Fibroblast of gingiva (primary cell): ENCODE measurements at regions not wholly inside any gene's neighbourhood (a gene's known extent, or its start where the extent isn't known, plus 50 kb on each side); places are given as distances from the start of the nearest gene placed in this dataset.
"Not testable (repeated sequence)": the region's sequence is repeated elsewhere in the genome, so short reads cannot be mapped to it uniquely, and the experiment has no call there.

Experiments used
- DNase-seq: peaks from one replicate; pipeline ENCODE4 v3.0.0-alpha.2; 2011; ENCODE audit warnings: low read depth

DNA sequence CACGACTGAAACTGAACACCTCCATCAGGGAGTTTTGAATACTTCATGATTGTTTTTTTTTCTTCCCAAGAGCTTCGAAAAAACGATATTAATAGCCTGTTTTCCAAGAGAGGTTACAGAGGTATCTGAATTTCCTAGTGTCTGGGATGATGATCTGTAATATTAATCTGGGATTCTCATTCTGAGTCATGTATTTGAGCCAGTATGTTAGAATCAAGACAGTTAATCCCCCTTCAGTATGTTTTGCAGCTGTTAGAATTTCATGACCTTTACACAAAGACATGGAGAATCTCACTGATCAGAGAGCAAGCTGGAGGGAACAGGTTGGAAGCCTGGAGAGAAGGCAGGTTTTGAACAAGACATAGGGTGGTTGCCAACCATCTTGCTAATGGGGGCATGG lies 234.5 kb upstream of the GAP43 start:
- DNase-seq: no peak

DNA sequence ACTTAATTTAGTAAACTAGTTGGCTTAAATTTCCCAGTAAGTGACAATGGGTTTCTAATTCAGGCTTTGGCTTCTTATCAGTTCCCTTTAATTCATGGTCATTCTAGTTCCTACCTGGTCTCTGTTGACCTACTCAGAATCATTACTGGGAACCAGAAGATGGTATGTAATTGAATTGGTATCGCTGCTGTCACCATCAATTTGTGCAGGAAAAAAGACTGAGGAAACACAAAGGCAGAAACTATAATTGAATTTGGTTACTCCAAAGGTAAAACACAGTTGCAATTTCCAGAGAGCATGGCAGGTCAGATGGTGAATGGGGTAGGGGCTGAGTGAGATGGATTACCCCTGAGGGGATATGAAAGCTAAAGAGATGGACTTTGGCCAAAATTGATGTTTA lies 226.5 kb upstream of the GAP43 start:
- no peak for DNase-seq

GRCh38 chr3:115397433-115397832 lies 225.9 kb upstream of the GAP43 start:
- DNase-seq: peak; percentile 30

- DNase-seq: no peak
Measured at GRCh38 chr3:115398506-115398905, 224.8 kb upstream of the GAP43 start.

GRCh38 chr3:115399750-115400149 lies 223.6 kb upstream of the GAP43 start:
- DNase-seq: no peak

GRCh38 chr3:115401298-115401697 lies 222.0 kb upstream of the GAP43 start:
- peak; percentile 84 for DNase-seq

DNA sequence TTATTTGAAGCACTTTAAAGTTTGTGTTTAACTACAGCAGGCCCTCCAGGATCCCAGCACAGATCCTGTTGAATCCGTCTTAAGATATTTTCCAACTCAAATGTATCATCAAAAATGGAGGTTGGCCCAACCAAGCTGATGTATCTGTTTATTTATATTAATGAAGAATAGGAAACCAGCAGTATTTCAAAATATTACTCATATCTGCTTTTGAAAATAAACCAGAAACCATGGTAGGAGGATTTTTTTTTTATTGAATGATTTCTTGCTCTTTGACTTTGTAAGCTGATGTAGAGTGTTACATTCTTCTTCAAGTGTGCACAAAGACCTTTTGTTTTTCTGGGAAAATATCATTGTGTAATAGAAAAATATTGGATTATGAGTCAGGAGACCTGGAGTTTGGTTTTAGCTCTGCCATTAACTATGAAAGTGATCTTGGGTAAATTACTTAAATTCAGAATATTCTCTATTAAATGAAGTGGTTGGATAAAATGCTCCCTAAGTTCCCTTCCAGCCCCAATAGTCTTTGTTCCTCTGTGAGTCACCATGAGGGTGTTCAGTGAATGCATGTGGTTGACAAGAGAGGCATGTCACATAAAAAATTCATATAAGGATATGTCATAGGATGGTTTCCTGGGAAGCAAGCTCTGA lies 221.3 kb upstream of the GAP43 start:
- peak; percentile 77 for DNase-seq

GRCh38 chr3:115402651-115403050 lies 220.7 kb upstream of the GAP43 start:
- DNase-seq: no peak

DNA sequence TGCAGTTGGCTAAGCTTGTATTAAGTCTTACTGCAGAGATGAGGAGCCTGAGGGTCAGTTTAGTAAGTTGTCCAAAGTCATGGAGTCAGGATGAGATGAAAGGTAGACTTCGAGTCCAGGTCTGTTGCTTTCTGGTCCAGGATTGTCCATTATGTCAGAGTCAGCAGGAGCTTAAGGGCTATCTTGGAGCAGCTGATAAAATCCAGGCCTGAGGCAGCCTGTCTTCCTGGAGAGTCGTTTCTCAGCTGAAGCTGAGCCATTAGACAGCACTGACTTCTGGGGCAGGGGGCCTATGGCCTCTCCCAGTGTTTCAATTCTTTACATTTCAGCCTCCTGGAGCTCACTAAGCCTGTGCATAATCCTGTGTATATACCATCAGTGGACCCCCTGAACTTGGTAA lies 219.5 kb upstream of the GAP43 start:
- no peak for DNase-seq

- DNase-seq: no peak
Measured at GRCh38 chr3:115409596-115409995, 213.7 kb upstream of the GAP43 start.

- not testable (repeated sequence) for DNase-seq
Measured at GRCh38 chr3:115414610-115415009, 208.7 kb upstream of the GAP43 start.

DNA sequence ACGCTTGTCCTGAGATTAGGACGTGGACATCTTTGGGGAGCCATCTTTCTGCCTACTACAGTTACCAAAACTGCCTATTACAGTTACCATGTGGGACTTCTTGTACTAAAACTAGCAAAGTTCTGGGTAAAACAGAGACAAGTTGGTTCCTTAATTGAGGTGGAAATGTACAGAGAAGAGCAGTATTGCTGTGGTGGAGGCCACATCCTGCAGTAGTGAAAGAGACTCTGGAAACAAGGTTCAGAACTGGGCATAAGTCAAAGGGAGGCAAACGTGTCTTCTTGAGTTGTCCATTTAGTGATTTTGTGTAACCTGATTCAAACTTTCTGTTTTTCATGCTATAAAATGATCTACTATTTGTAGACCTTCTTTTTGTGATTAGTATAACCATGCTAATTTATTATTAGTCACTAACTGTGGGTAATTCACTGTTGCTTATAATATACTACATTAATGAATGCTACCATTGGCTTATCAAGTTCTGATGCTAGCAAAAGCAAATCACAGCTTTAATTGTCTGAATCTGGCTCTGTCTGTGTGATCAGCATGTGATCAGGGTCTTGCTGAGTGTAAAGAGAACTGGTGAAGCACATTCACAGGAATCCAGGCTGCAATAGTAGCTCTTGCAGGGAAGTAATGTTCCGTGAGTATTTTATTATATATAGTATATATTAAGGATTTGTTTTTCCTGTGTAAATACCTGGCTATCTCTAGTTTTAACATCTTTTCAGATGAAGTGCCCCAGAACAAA lies 207.9 kb upstream of the GAP43 start:
- DNase-seq: no peak

- DNase-seq: no peak
Measured at GRCh38 chr3:115418583-115418982, 204.7 kb upstream of the GAP43 start.

DNA sequence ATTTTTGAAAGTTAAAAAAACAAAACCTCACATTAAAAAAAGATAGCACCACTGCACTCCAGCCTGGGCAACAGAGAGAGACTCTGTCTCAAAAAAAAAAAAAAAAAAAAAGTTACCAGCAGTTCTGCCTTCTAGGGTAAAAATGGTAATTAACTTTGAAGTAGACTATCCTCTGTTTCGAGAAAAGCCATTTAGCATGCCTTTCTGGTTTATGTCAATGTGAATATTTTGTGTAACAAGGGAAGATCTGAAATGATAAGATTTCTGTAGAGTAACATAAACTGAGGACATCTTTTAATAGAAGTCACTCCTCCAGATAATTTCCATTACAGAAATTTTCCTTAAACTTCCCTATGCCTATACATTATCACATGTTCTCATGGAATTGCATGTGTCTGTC lies 203.2 kb upstream of the GAP43 start:
- DNase-seq: no peak

DNA sequence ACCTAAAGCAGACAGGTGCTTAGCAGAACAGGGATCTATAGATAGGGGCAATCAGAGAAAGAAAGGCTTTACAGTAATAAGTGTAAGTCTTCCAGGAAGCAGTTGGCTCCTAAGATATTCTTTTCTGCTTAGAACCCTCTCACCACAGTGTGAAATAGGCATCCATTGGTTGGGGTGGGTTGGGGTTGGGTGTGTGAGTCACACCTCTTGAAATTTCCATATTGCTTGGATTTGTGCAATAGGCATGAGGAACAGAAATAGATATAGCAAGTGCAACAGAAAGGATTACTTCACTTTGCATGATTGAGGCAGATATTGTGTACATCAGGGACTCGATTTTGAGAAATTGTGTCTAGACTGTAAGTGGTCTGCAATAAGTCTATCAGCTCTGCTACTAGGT lies 200.1 kb upstream of the GAP43 start:
- DNase-seq: no peak

- DNase-seq: no peak
Measured at GRCh38 chr3:115428841-115429240, 194.5 kb upstream of the GAP43 start.

GRCh38 chr3:115436767-115437301 lies 186.5 kb upstream of the GAP43 start:
- DNase-seq: peak; percentile 95

DNA sequence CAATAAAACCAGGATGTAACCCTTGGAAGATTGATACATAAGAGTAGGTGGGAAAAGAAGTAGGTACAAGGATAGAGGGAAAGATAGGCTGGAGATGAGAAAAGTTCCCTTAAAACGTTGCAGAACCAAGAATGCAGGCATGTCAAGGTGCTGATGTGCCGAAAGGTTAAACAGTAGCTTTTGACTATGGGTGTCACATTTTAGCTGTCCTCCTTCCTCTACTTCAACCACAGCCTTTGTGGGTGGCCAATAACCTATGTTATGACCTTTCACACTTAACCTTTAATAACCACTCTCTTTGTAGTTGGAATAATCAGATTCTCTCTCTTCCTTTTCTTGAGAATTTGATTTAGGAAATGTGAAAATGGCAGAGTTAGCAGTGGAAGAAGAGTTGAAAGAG lies 184.5 kb upstream of the GAP43 start:
- DNase-seq: no peak

DNA sequence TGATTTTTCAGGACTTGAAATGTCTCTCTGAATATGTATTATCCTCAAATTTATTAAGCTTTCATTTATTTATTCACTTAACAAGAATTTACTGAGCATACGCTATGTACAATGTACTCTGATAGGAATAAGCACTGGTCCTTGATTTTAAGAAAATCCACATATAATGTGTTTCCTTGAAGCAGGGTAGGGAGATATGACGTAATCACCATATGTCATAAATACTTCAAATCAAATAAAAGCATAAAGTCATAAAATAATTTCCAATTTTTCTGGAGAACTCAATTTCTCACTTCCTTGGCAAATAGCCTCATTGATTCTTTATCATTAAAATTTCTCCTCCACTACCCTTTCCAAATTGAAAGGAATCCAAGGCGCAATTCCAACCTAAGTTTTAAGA lies 177.8 kb upstream of the GAP43 start:
- DNase-seq: no peak

DNA sequence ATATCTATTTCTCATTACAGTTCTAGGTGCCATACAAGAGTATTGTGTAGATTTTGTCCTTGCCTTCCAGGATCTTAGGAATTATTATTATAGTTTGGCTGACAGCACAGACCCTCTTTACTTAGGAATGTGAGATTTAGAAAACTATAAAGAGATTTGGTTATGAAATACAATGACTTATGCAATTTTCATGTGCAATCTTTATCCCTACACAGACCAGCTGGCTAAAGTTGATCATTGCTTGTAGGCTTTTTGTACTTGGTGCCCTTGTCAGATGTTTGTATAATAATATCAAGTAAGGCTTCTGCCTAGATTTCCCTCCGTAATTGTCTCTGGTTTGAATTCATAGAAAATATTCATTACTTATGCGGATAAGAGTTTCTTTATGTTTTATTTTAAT lies 174.5 kb upstream of the GAP43 start:
- peak; percentile 19 for DNase-seq

DNA sequence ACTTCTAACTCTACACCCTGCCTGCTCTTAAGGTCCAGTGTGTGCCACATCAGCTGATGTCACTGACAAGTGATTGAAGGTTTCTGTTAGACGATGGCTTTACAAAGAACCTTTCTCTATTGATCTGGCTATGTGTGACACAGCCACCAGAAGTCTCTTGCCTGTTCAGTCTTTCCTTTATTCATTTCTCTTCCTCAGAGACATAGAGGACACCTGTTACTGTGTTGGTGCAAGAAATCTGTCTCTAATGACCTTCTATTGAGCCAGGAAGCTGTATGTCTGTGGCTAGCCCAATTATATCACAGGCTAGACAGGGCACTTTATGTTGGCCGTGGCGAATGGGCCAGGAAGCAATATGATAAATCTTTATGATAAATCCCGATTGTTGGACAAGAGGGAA lies 173.3 kb upstream of the GAP43 start:
- no peak for DNase-seq

GRCh38 chr3:115464036-115464435 lies 159.3 kb upstream of the GAP43 start:
- DNase-seq: no peak

DNA sequence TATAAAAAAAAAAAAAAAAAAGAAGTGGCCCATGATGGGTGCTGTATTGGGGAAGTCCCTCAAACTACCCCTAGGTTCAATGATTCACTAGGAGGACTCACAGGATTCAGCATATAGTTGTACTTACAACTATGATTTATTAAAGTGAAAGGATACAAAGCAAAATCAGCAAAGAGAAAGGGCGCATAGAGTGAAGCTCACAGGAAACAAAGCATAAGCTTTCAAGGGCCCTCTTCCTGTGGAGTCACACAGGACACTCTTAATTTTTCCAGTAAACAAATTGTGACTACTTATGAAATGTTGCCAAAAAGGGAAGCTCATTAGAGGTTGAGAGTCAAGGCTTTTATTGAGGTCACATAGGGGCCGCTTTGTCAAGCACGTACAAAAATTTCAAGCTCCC lies 153.7 kb upstream of the GAP43 start:
- DNase-seq: no peak

- DNase-seq: no peak
Measured at GRCh38 chr3:115470254-115470653, 153.1 kb upstream of the GAP43 start.
